HG03097 (cell line): ENCODE measurements at regions not wholly inside any gene's neighbourhood (a gene's known extent, or its start where the extent isn't known, plus 50 kb on each side); places are given as distances from the start of the nearest gene placed in this dataset.

Experiments
- ATAC-seq: cut with Tn5 transposase; IDR thresholded peaks from one replicate; pipeline ENCODE4 v1.9.1; 2021; ENCODE audit not compliant: unreplicated experiment, low FRiP score

- ATAC-seq, result no peak
Measured at GRCh38 chr2:15731889-15732271, 140.2 kb downstream of the DDX1 start.

GRCh38 chr2:15732341-15733077 lies 140.8 kb downstream of the DDX1 start:
- ATAC-seq, result peak; percentile 97

- ATAC-seq, result no peak
Measured at GRCh38 chr2:15733867-15734673, 142.4 kb downstream of the DDX1 start.

GRCh38 chr2:15734674-15735483 lies 143.2 kb downstream of the DDX1 start:
- no peak for ATAC-seq

- no peak for ATAC-seq
Measured at GRCh38 chr2:15735484-15736326, 144.0 kb downstream of the DDX1 start.

- no peak for ATAC-seq
Measured at GRCh38 chr2:15736396-15737180, 144.9 kb downstream of the DDX1 start.

- no peak for ATAC-seq
Measured at GRCh38 chr2:15737314-15738224, 145.9 kb downstream of the DDX1 start.

GRCh38 chr2:15738225-15738546 lies 146.5 kb downstream of the DDX1 start:
- no peak for ATAC-seq

- no peak for ATAC-seq
Measured at GRCh38 chr2:15738943-15739342, 147.3 kb downstream of the DDX1 start.

- no peak for ATAC-seq
Measured at GRCh38 chr2:15744820-15745219, 153.2 kb downstream of the DDX1 start.

- no peak for ATAC-seq
Measured at GRCh38 chr2:15745350-15745749, 153.7 kb downstream of the DDX1 start.

- no peak for ATAC-seq
Measured at GRCh38 chr2:15745907-15746702, 154.4 kb downstream of the DDX1 start.

GRCh38 chr2:15746703-15747550 lies 155.3 kb downstream of the DDX1 start:
- ATAC-seq, result no peak

- no peak for ATAC-seq
Measured at GRCh38 chr2:15747603-15748471, 156.2 kb downstream of the DDX1 start.

- ATAC-seq, result no peak
Measured at GRCh38 chr2:15748736-15749323, 157.2 kb downstream of the DDX1 start.
